HFF-Myc (cell line): ENCODE measurements at regions not wholly inside any gene's neighbourhood (a gene's known extent, or its start where the extent isn't known, plus 50 kb on each side); places are given as distances from the start of the nearest gene placed in this dataset.
"Not testable (repeated sequence)": the region's sequence is repeated elsewhere in the genome, so short reads cannot be mapped to it uniquely, and the experiment has no call there.

Experiments used
- DNase-seq: peaks from one replicate; pipeline ENCODE4 v3.0.0-alpha.2; 2011; ENCODE audit warnings: low read depth; ENCODE audit errors: extremely low read depth
- H3K4me3 ChIP-seq: replicated peaks from 2 replicates; pipeline ENCODE4 v1.5.1; 2011; ENCODE audit warnings: low read depth, mild to moderate bottlenecking, control low read depth, low read length
- CTCF ChIP-seq: IDR thresholded peaks from 2 replicates; pipeline ENCODE4 v1.5.1; 2012; ENCODE audit warnings: mild to moderate bottlenecking, low read depth, low read length, control low read depth; ENCODE audit errors: missing control alignments

GRCh38 chr6:21754891-21755290, 161.3 kb downstream of the SOX4 start:
- TF ChIP-seq CTCF, result no peak
- no peak for DNase-seq
- no peak overlapping the region for H3K4me3 ChIP-seq

DNA sequence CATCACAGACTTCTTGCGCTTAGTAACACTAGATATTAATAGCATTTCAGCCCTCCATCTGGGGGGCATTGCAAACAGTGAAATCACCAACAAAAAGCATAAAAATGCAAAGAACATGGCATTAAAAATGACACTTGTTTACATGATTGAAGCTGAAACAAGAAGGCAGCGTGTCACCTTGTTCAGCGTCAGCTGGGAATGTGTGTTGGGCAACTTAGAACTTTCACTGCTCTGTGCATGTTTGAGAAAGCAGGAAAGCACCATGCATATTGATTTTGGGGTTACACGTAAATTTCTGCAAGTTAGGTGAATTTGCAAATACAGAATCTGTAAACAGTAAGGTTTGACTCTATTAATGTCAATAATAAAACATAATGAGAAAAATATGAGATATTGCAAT, 162.9 kb downstream of the SOX4 start:
- no peak overlapping the region for H3K4me3 ChIP-seq
- TF ChIP-seq CTCF, result no peak
- DNase-seq, result no peak

- not testable (repeated sequence) for DNase-seq, H3K4me3 ChIP-seq
Measured at GRCh38 chr6:21757392-21757791, 163.8 kb downstream of the SOX4 start.

- H3K4me3 ChIP-seq, result no peak overlapping the region
- no peak for TF ChIP-seq CTCF
- DNase-seq, result no peak
Measured at GRCh38 chr6:21759721-21760120, 166.2 kb downstream of the SOX4 start.

DNA sequence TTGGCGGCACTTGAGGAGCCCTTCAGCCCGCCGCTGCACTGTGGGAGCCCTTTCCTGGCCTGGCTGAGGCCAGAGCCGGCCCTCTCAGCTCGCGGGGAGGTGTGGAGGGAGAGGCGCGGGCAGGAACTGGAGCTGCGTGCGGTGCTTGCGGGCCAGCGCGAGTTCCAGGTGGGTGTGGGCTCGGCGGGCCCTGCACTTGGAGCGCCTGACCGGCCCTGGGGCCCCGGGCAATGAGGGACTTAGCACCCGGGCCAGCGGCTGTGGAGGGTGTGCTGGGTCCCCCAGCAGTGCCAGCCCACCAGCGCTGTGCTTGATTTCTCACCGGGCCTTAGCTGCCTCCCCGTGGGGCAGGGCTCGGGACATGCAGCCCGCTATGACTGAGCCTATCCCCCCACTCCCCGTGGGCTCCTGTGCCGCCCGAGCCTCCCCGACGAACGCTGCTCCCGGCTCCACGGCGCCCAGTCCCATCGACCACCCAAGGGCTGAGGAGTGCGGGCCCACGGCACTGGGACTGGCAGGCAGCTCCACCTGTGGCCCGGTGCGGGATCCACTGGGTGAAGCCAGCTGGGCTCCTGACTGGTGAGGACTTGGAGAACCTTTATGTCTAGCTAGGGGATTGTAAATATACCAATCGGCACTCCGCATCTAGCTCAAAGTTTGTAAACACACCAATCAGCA, 167.6 kb downstream of the SOX4 start:
- not testable (repeated sequence) for H3K4me3 ChIP-seq, DNase-seq

GRCh38 chr6:21764989-21765388, 171.4 kb downstream of the SOX4 start:
- no peak for DNase-seq
- TF ChIP-seq CTCF, result no peak
- no peak overlapping the region for H3K4me3 ChIP-seq

GRCh38 chr6:21767891-21768648, 174.5 kb downstream of the SOX4 start:
- H3K4me3 ChIP-seq, result no peak overlapping the region
- TF ChIP-seq CTCF, result no peak
- no peak for DNase-seq

GRCh38 chr6:21769405-21769861, 175.9 kb downstream of the SOX4 start:
- peak; percentile 75 for DNase-seq
- no peak overlapping the region for H3K4me3 ChIP-seq

More at GRCh38 chr6:21769405-21769861, 175.9 kb downstream of the SOX4 start:
- no peak for TF ChIP-seq CTCF
